ENCODE measurements at regions not wholly inside any gene's neighbourhood (a gene's known extent, or its start where the extent isn't known, plus 50 kb on each side); places are given as distances from the start of the nearest gene placed in this dataset.

DNA sequence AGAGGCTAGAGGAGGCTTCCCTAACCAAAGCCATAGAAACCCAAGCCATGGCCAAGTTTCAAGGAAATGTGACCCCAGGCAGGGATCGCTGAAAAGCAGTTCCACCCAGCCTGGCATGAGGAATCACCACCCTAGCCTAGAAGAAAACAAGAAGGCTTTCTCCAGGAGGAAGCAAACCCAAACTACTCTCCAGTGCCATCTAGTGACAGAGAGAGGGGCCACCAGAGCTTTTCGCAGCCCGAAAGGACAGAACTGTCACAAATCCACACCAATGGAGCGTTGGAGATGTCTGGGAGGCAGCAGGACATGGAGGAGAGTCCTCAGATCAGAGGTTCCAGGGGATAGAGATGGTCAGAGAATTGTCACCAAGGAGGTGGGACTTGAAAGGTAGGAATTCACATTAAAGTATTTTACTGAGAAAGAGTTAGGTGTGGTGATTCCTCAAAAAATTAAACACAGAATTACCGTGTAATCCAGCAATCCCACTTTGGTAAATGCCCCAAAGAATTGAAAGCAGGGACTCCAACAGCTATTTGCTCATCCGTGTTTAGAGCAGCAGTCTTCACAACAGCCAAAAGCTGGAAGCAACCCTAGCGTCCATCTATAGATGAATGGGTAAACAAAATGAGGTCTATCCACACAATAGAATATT, 67.3 kb upstream of the NUP50 start:
- no peaks in the 10 kb centered on the region for H3K36me3 ChIP-seq (ENCODE audit: control insufficient read depth, low read depth, low read length)
- H3K27ac ChIP-seq (ENCODE audit: low read length): no peak overlapping the region
- no peaks in the 10 kb centered on the region for H3K9me3 ChIP-seq (ENCODE audit: control insufficient read depth, low read depth, low read length)
- no peak overlapping the region for H3K9ac ChIP-seq (ENCODE audit: low read length)
- H3K4me3 ChIP-seq (ENCODE audit: low read length): no peak overlapping the region
- no peaks in the 10 kb centered on the region for H3K4me1 ChIP-seq (ENCODE audit: control insufficient read depth, low read depth, low read length)
- H3K27me3 ChIP-seq (ENCODE audit: control insufficient read depth, insufficient read depth, low read length): no peaks in the 10 kb centered on the region

DNA sequence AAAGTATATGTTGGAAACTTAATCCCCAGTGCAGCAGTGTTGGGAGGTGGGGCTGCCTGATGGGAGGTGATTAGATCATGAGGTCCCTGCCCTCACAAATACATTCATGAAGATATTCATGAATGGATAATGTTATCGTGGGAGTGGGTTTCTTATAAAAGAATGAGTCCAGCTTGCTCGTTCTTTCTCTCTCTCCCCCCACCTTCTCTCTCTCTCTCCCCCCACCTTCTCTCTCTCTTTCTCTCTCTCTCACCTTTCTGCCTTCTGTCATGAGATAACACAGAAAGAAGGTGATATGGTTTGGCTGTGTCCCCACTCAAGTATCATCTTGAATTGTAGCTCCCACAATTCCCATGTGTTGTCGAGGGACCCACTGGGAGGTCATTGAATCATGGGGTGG, 66.7 kb upstream of the NUP50 start:
- Histone ChIP-seq H3K9me3 (ENCODE audit: control insufficient read depth, low read depth, low read length) (no peaks in the 10 kb centered on the region), H3K27ac (ENCODE audit: low read length) (no peak overlapping the region), H3K4me1 (ENCODE audit: control insufficient read depth, low read depth, low read length) (no peaks in the 10 kb centered on the region), H3K36me3 (ENCODE audit: control insufficient read depth, low read depth, low read length) (no peaks in the 10 kb centered on the region), H3K9ac (ENCODE audit: low read length) (no peak overlapping the region), H3K4me3 (ENCODE audit: low read length) (no peak overlapping the region), H3K27me3 (ENCODE audit: control insufficient read depth, insufficient read depth, low read length) (peaks cover 1% of the 10 kb centered on the region)

DNA sequence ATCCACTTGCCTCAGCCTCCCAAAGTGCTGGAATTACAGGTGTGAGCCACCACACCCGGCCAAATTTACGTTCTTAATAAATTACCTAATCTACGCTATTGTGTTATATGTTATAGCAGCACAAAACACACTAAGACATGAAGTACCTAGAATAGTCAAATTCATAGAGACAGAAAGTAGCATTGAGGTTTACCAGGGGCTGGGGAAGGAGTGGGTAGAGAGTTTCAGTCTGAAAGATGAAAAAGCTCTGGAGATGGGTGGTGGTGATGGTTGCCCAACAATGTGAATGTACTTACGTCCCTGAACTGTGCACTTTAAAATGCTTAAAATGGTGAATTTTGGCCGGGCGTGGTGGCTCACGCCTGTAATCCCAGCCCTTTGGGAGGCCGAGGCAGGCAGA, 65.7 kb upstream of the NUP50 start:
- H3K9me3 ChIP-seq (ENCODE audit: control insufficient read depth, low read depth, low read length): no peaks in the 10 kb centered on the region
- no peaks in the 10 kb centered on the region for H3K36me3 ChIP-seq (ENCODE audit: control insufficient read depth, low read depth, low read length)
- H3K27me3 ChIP-seq (ENCODE audit: control insufficient read depth, insufficient read depth, low read length): peaks cover 10% of the 10 kb centered on the region
- H3K9ac ChIP-seq (ENCODE audit: low read length): no peak overlapping the region
- H3K4me3 ChIP-seq (ENCODE audit: low read length): no peak overlapping the region
- H3K4me1 ChIP-seq (ENCODE audit: control insufficient read depth, low read depth, low read length): no peaks in the 10 kb centered on the region
- no peak overlapping the region for H3K27ac ChIP-seq (ENCODE audit: low read length)

DNA sequence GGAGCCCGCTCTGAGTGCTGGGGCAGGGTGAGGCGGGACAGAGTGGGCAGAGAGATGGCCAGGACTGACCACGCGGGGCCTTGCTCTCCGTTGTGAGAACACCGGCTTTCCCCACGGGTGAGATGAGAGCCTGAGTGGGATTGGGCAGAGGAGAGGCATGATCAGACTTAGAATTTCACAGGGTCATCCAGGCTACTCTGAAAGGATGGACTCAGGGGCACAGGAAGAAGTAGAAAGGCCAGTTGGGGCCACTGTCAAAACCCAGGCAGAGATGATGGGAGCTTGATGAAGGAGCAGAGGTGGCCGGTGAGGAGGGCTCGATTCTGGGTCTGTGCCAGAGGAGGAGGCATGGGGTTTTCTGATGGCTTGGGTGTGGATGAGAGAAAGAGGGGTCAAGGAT, 63.8 kb upstream of the NUP50 start:
- Histone ChIP-seq H3K9me3 (ENCODE audit: control insufficient read depth, low read depth, low read length) (no peaks in the 10 kb centered on the region), H3K4me3 (ENCODE audit: low read length) (no peak overlapping the region), H3K27ac (ENCODE audit: low read length) (no peak overlapping the region), H3K4me1 (ENCODE audit: control insufficient read depth, low read depth, low read length) (no peaks in the 10 kb centered on the region), H3K9ac (ENCODE audit: low read length) (no peak overlapping the region), H3K27me3 (ENCODE audit: control insufficient read depth, insufficient read depth, low read length) (peaks cover 10% of the 10 kb centered on the region), H3K36me3 (ENCODE audit: control insufficient read depth, low read depth, low read length) (no peaks in the 10 kb centered on the region)

GRCh38 chr22:45101515-45102227, 62.1 kb upstream of the NUP50 start:
- Histone ChIP-seq H3K9me3 (ENCODE audit: control insufficient read depth, low read depth, low read length) (no peaks in the 10 kb centered on the region), H3K36me3 (ENCODE audit: control insufficient read depth, low read depth, low read length) (no peaks in the 10 kb centered on the region), H3K4me3 (ENCODE audit: low read length) (no peak overlapping the region), H3K9ac (ENCODE audit: low read length) (no peak overlapping the region), H3K4me1 (ENCODE audit: control insufficient read depth, low read depth, low read length) (no peaks in the 10 kb centered on the region), H3K27me3 (ENCODE audit: control insufficient read depth, insufficient read depth, low read length) (peaks cover 10% of the 10 kb centered on the region), H3K27ac (ENCODE audit: low read length) (no peak overlapping the region)

DNA sequence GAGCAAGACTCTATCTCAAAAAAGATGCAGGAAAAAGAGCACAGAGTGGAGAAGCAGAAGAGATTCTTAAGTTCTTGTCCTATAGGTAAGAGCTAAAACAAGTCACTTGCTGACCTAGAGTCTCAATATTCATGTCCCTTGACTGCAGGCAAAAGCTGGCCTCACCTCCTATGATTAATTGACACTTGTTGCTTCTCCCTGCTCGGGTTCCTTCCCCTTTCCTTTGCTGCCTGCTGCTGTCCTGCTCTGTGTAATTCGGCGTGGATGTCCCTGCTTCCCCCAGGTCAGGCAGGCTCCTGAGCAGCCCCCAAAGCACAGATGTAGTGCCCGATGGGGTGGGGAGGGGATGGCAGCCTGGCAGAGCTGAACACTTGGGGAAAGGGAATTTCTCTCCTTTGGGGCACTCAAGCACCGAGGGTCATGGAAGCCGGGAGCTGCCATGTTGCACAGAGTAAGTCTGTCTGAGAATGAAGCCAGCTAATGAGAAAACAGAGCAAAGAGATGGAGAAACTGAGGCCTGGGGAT, 60.8 kb upstream of the NUP50 start:
- Histone ChIP-seq H3K27ac (ENCODE audit: low read length) (no peak overlapping the region), H3K27me3 (ENCODE audit: control insufficient read depth, insufficient read depth, low read length) (peaks cover 10% of the 10 kb centered on the region)

DNA sequence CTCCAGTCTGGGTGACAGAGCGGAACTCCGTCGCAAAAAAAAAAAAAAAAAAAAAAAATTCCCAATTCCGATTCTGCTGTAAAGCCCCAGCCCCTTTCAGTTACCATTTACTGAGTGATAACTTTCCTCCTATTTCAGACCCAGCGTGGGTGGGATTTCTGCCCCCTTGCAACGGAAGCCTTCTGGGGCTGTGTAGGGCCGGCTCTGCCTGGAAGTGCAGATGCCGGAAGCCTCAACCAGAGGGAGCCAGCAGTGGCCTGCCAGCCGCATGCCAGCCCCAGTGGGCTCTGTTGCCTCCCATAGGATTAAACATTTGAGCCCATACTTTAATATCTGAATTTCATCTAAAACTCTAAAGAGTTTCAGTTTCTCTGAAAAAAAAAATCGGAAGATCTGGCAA, 60.0 kb upstream of the NUP50 start:
- no peaks in the 10 kb centered on the region for H3K9me3 ChIP-seq (ENCODE audit: control insufficient read depth, low read depth, low read length)
- H3K36me3 ChIP-seq (ENCODE audit: control insufficient read depth, low read depth, low read length): no peaks in the 10 kb centered on the region
- no peaks in the 10 kb centered on the region for H3K4me1 ChIP-seq (ENCODE audit: control insufficient read depth, low read depth, low read length)
- H3K27me3 ChIP-seq (ENCODE audit: control insufficient read depth, insufficient read depth, low read length): peaks cover 10% of the 10 kb centered on the region
- no peak overlapping the region for H3K27ac ChIP-seq (ENCODE audit: low read length)
- no peak overlapping the region for H3K4me3 ChIP-seq (ENCODE audit: low read length)
- no peak overlapping the region for H3K9ac ChIP-seq (ENCODE audit: low read length)

More for the DNA sequence above, 60.8 kb upstream of the NUP50 start:
- no peaks in the 10 kb centered on the region for H3K4me1 ChIP-seq (ENCODE audit: control insufficient read depth, low read depth, low read length)
- no peaks in the 10 kb centered on the region for H3K9me3 ChIP-seq (ENCODE audit: control insufficient read depth, low read depth, low read length)
- H3K4me3 ChIP-seq (ENCODE audit: low read length): no peak overlapping the region
- H3K9ac ChIP-seq (ENCODE audit: low read length): no peak overlapping the region
- H3K36me3 ChIP-seq (ENCODE audit: control insufficient read depth, low read depth, low read length): no peaks in the 10 kb centered on the region

DNA sequence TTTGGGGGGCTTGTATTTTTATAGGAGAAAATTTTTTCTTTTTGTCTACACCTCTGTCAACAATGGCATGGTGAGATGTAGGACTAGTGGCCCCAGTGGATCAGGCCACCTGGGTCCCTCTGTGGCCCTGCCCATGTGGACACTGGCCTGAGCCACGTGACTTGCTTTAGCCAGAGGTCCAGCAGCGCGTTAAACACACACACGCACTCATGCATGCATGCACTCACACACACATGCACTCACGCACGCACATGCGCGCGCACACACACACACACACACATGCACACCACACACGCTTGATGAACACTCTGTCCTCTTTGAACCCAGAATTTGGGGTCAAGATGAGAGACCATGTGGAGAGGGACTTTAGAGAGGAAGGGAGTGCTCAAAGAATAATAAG, 59.4 kb upstream of the NUP50 start:
- Histone ChIP-seq H3K27ac (ENCODE audit: low read length) (no peak overlapping the region), H3K4me3 (ENCODE audit: low read length) (no peak overlapping the region), H3K27me3 (ENCODE audit: control insufficient read depth, insufficient read depth, low read length) (peaks cover 10% of the 10 kb centered on the region), H3K9me3 (ENCODE audit: control insufficient read depth, low read depth, low read length) (no peaks in the 10 kb centered on the region), H3K4me1 (ENCODE audit: control insufficient read depth, low read depth, low read length) (no peaks in the 10 kb centered on the region), H3K36me3 (ENCODE audit: control insufficient read depth, low read depth, low read length) (no peaks in the 10 kb centered on the region), H3K9ac (ENCODE audit: low read length) (no peak overlapping the region)

DNA sequence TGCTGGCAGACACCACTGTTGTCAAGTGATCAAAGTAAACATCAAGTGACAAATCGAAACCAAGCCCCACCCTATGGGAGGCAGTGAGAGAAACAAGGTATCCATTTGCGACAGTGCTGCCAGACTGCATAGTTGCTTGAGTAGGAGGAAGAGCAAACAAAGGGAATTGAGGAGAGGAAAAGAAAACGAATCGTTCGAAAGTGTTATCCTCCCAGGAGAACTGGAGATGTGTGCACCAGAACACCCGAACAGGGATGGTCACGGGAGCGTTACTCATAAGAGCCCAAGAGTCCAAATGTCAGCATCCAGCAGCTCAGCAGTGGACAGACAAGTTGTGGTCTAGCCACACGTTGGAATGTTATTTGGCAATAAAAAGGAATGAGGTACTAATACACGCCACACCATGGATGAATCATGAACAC, 58.4 kb upstream of the NUP50 start:
- no peak overlapping the region for H3K4me3 ChIP-seq (ENCODE audit: low read length)
- H3K9ac ChIP-seq (ENCODE audit: low read length): no peak overlapping the region
- peaks cover 10% of the 10 kb centered on the region for H3K27me3 ChIP-seq (ENCODE audit: control insufficient read depth, insufficient read depth, low read length)

GRCh38 chr22:45107671-45108070, 56.1 kb upstream of the NUP50 start:
- H3K9ac ChIP-seq (ENCODE audit: low read length): no peak overlapping the region
- H3K27ac ChIP-seq (ENCODE audit: low read length): no peak overlapping the region
- H3K4me1 ChIP-seq (ENCODE audit: control insufficient read depth, low read depth, low read length): no peaks in the 10 kb centered on the region
- no peak overlapping the region for H3K4me3 ChIP-seq (ENCODE audit: low read length)
- H3K27me3 ChIP-seq (ENCODE audit: control insufficient read depth, insufficient read depth, low read length): peaks cover 3% of the 10 kb centered on the region
- H3K9me3 ChIP-seq (ENCODE audit: control insufficient read depth, low read depth, low read length): no peaks in the 10 kb centered on the region
- H3K36me3 ChIP-seq (ENCODE audit: control insufficient read depth, low read depth, low read length): no peaks in the 10 kb centered on the region

More for the DNA sequence above, 58.4 kb upstream of the NUP50 start:
- Histone ChIP-seq H3K4me1 (ENCODE audit: control insufficient read depth, low read depth, low read length) (no peaks in the 10 kb centered on the region), H3K27ac (ENCODE audit: low read length) (no peak overlapping the region), H3K9me3 (ENCODE audit: control insufficient read depth, low read depth, low read length) (no peaks in the 10 kb centered on the region), H3K36me3 (ENCODE audit: control insufficient read depth, low read depth, low read length) (no peaks in the 10 kb centered on the region)

GRCh38 chr22:45112136-45112879, 51.4 kb upstream of the NUP50 start:
- Histone ChIP-seq H3K9me3 (ENCODE audit: control insufficient read depth, low read depth, low read length) (no peaks in the 10 kb centered on the region), H3K27me3 (ENCODE audit: control insufficient read depth, insufficient read depth, low read length) (no peaks in the 10 kb centered on the region), H3K27ac (ENCODE audit: low read length) (no peak overlapping the region), H3K4me1 (ENCODE audit: control insufficient read depth, low read depth, low read length) (no peaks in the 10 kb centered on the region), H3K36me3 (ENCODE audit: control insufficient read depth, low read depth, low read length) (no peaks in the 10 kb centered on the region), H3K4me3 (ENCODE audit: low read length) (no peak overlapping the region), H3K9ac (ENCODE audit: low read length) (no peak overlapping the region)
